K562 (cell line): ENCODE measurements at regions not wholly inside any gene's neighbourhood (a gene's known extent, or its start where the extent isn't known, plus 50 kb on each side); places are given as distances from the start of the nearest gene placed in this dataset.

Experiments used
- ATAC-seq: fragments of 200-7000 bp; cut with Tn5 transposase; 3 replicates; pipeline ENCODE4 v1.9.1; 2020; ENCODE audit warnings: moderate library complexity
- BruUV-seq: library from RNA; stranded (reverse); fragments of 400-500 nt; replicated peaks from 2 replicates; lab custom pipeline; 2021; lab: Mats Ljungman, UMichigan
- CTCF ChIA-PET: fragments of 300-600 bp; formaldehyde crosslinking; extraction: SDS; loops from one replicate; lab custom pipeline; 2021; ENCODE audit warnings: low intra/inter-chr PET ratio; lab: Yijun Ruan, JAX
- POLR2A ChIA-PET: fragments of 300-600, 350-650 bp; sonication (Branson Sonifier 250); formaldehyde crosslinking; extraction: SDS; loops from one replicate; lab custom pipeline; 2021; ENCODE audit warnings: antibody characterized with exemption, inconsistent platforms; lab: Yijun Ruan, JAX
- DNase-seq, 4 experiments: peaks; one replicate each; pipeline versions ENCODE4 v3.0.0 to v3.0.0-alpha.2; 2011 to 2018; ENCODE audit warnings: low spot score in 3 of 4, mixed read lengths in 3 of 4; ENCODE audit errors: extremely low read depth in 1 of 4
- FAIRE-seq: peaks from 2 replicates; lab custom pipeline; 2011; peaks lifted over from hg19 to GRCh38; lab: Jason Lieb, UNC
- H2AFZ ChIP-seq: 2 replicates; pipeline ENCODE4 v1.6.0; 2011; ENCODE audit warnings: low read depth, low read length, control low read depth, inconsistent platforms
- H3K27ac ChIP-seq: fragments of 200-600 bp; 3 replicates; pipeline ENCODE4 v1.8.0; 2011; ENCODE audit warnings: low read depth, mild to moderate bottlenecking, control low read depth, inconsistent platforms, low read length, moderate library complexity, mixed read lengths; ENCODE audit errors: extremely low read depth
- H3K27me3 ChIP-seq, 2 experiments: fragments of 300-600 bp in 1 of 2; 2 replicates in 1 of 2; 3 replicates in 1 of 2; pipeline versions ENCODE4 v1.6.0 to v1.8.0; 2011; ENCODE audit warnings: inconsistent platforms in 2 of 2, low read length in 2 of 2, mild to moderate bottlenecking in 1 of 2, mixed read lengths in 1 of 2, moderate library complexity in 1 of 2; ENCODE audit not compliant: control insufficient read depth in 2 of 2, insufficient read depth in 2 of 2
- H3K36me3 ChIP-seq: fragments of 300-600 bp; 3 replicates; pipeline ENCODE4 v1.8.0; 2011; ENCODE audit warnings: mild to moderate bottlenecking, low read length, inconsistent platforms; ENCODE audit not compliant: control insufficient read depth, insufficient read depth
- H3K4me1 ChIP-seq, 2 experiments: fragments of 200-600 bp in 1 of 2; replicated peaks in 1 of 2; 2 replicates in 1 of 2; 3 replicates in 1 of 2; pipeline versions ENCODE4 v1.5.1 to v1.8.0; 2011; ENCODE audit warnings: inconsistent platforms in 2 of 2, low read length in 2 of 2, mild to moderate bottlenecking in 1 of 2, mixed read lengths in 1 of 2, moderate library complexity in 1 of 2; ENCODE audit not compliant: control insufficient read depth in 2 of 2, insufficient read depth in 2 of 2
- H3K4me2 ChIP-seq: 2 replicates; pipeline ENCODE4 v1.6.1; 2011; ENCODE audit warnings: low read length, control low read depth, inconsistent platforms, mixed read lengths; ENCODE audit not compliant: insufficient read depth
- H3K4me3 ChIP-seq: fragments of 200-600 bp; sonication (generic), shearing (Covaris generic); 2 replicates; pipeline ENCODE4 v1.5.1; 2016; ENCODE audit warnings: control low read depth, inconsistent platforms
- H3K79me2 ChIP-seq: fragments of 200-600 bp; 3 replicates; pipeline ENCODE4 v1.8.0; 2011; ENCODE audit warnings: low read length, inconsistent platforms; ENCODE audit not compliant: control insufficient read depth, insufficient read depth
- H3K9ac ChIP-seq, 2 experiments: 2 replicates each; pipeline versions ENCODE4 v1.6.0 to v1.6.1; 2011; ENCODE audit warnings: low read depth in 2 of 2, low read length in 2 of 2, control low read depth in 1 of 2, inconsistent platforms in 1 of 2, mild to moderate bottlenecking in 1 of 2, mixed read lengths in 1 of 2; ENCODE audit not compliant: insufficient read depth in 1 of 2
- H3K9me1 ChIP-seq: one replicate; pipeline ENCODE4 v1.6.0; 2011; ENCODE audit warnings: inconsistent platforms, mild to moderate bottlenecking, low read length, moderate library complexity; ENCODE audit not compliant: control insufficient read depth, insufficient read depth
- H3K9me3 ChIP-seq: replicated peaks from 2 replicates; pipeline ENCODE4 v1.5.1; 2011; ENCODE audit warnings: low read depth, low read length, inconsistent platforms; ENCODE audit not compliant: control insufficient read depth, insufficient read depth
- H4K20me1 ChIP-seq: replicated peaks from 2 replicates; pipeline ENCODE4 v1.6.1; 2011; ENCODE audit warnings: low read length, inconsistent platforms, mixed read lengths; ENCODE audit not compliant: control insufficient read depth, insufficient read depth
- ADNP ChIP-seq: fragments of 200-800 bp; sonication (Bioruptor generic); IDR thresholded peaks from 2 replicates; pipeline ENCODE4 v1.6.1; 2016; ENCODE audit warnings: missing genetic modification characterization, missing compliant biosample characterization
- RB1 ChIP-seq: fragments of 450-650 bp; IDR thresholded peaks from 2 replicates; pipeline ENCODE4 v1.6.1; 2017; ENCODE audit warnings: low read depth, mild to moderate bottlenecking
- RERE ChIP-seq: sonication (generic); formaldehyde crosslinking; IDR thresholded peaks from 2 replicates; pipeline ENCODE4 v1.8.0; 2023; ENCODE audit warnings: missing genetic modification reagents, mild to moderate bottlenecking, borderline replicate concordance
- SETDB1 ChIP-seq: IDR thresholded peaks from one replicate; pipeline ENCODE4 v1.6.1; 2012; ENCODE audit warnings: low read length, control low read depth, inconsistent platforms
- TRIM28 ChIP-seq: fragments of 450-650 bp; IDR thresholded peaks from 2 replicates; pipeline ENCODE4 v1.6.1; 2017
- U2AF1 ChIP-seq: fragments of 200-400 bp; formaldehyde crosslinking; optimal IDR thresholded peaks from 2 replicates; pipeline ENCODE3; 2017; ENCODE audit warnings: mild to moderate bottlenecking, low read depth, low read length, moderate library complexity
- ZBTB26 ChIP-seq: fragments of 450-650 bp; formaldehyde crosslinking; IDR thresholded peaks from 2 replicates; pipeline ENCODE4 v1.4.0; 2022; ENCODE audit warnings: missing genetic modification characterization
- ZFP30 ChIP-seq: fragments of 250-450 bp; sonication (Bioruptor Pico); IDR thresholded peaks from 2 replicates; pipeline ENCODE4 v1.8.0; 2022; ENCODE audit warnings: moderate library complexity, mild to moderate bottlenecking, inconsistent platforms, borderline replicate concordance
- ZFPM2 ChIP-seq: fragments of 250-450 bp; sonication (Bioruptor Pico); IDR thresholded peaks from 2 replicates; pipeline ENCODE4 v1.5.1; 2022; ENCODE audit warnings: mild to moderate bottlenecking
- ZNF134 ChIP-seq: fragments of 250-450 bp; sonication (Bioruptor Pico); conservative IDR thresholded peaks from 2 replicates; pipeline ENCODE4 v1.4.0; 2020
- ZNF212 ChIP-seq: fragments of 450-650 bp; formaldehyde crosslinking; IDR thresholded peaks from 2 replicates; pipeline ENCODE4 v1.4.0; 2020; ENCODE audit warnings: mild to moderate bottlenecking
- ZNF77 ChIP-seq: fragments of 250-450 bp; sonication (Bioruptor Pico); IDR thresholded peaks from 2 replicates; pipeline ENCODE4 v1.5.0; 2020
- WGBS: fragments of 100-300 bp; shearing (Covaris generic); methylation state at CpG from one replicate; pipeline ENCODE4 v1.1.6; 2016; ENCODE audit warnings: low coverage, mixed read lengths; ENCODE audit not compliant: insufficient coverage; ENCODE audit errors: missing lambda C conversion rate; 5-methylcytosine and 5-hydroxymethylcytosine counted together
- in situ Hi-C: fragments of 300-500 bp; cut with MboI; formaldehyde crosslinking; loops from 4 replicates; pipeline ENCODE4 v1.15.0; 2018; ENCODE audit warnings: inconsistent platforms, mixed read lengths
- intact Hi-C: fragments of 100-400 bp; cut with micrococcal nuclease; formaldehyde crosslinking; loops from 2 replicates; pipeline ENCODE4 v1.14.2; 2022

DNA sequence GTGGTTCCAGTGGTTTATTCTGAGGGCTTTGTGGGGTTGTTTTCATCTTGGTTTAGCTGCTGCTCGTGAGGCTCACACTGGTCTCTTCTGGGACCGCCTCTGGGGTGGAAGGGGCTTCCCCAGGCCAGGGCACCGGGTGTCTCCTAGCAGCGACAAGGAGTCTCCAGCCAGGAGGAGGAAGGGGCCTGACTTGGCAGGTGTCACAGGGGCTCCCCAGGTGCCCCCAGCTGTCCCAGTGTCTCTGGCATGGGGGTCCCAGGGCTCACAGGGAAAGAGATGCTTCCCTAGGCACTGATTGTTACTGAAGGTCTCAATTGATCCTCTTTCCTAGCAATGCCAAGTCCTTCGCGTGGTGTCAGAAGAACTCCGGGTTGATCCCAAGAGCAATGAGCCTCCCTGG lies 241.1 kb upstream of the IRX4 start:
- no peak for DNase-seq
- POLR2A ChIA-PET = no interaction called here
- no peaks in the 10 kb centered on the region for H3K9me1 ChIP-seq
- no peak for TF ChIP-seq U2AF1
- no peak for TF ChIP-seq TRIM28
- TF ChIP-seq SETDB1 = no peak
- TF ChIP-seq ZNF212 (CRISPR knock-in tag) = no peak
- TF ChIP-seq RB1 = no peak
- no peak for TF ChIP-seq ADNP (tag)
- no peak overlapping the region for H3K9ac ChIP-seq
- H3K4me3 ChIP-seq = no peak overlapping the region
- intact Hi-C loops = no loop called here
- no peak overlapping the region for H2AFZ ChIP-seq
- no peaks in the 10 kb centered on the region for H3K4me1 ChIP-seq
- H4K20me1 ChIP-seq = peaks cover 11% of the 10 kb centered on the region; the same call in 1 of the 2 replicates
- no TSS peak for BruUV-seq
- ATAC-seq = no peak
- in situ Hi-C loops = no loop called here
- no peaks in the 10 kb centered on the region for H3K36me3 ChIP-seq
- H3K9me3 ChIP-seq = no peaks in the 10 kb centered on the region
- 0% methylated on average over 7 of the region's 7 CpGs for WGBS
- H3K4me2 ChIP-seq = no peak overlapping the region
- H3K79me2 ChIP-seq = no peaks in the 10 kb centered on the region
- no peak overlapping the region for H3K27ac ChIP-seq
- no peak for FAIRE-seq
- H3K27me3 ChIP-seq = peaks cover 10 to 25% of the 10 kb centered on the region in 2 experiments; a peak in 3 of 5 replicates
- CTCF ChIA-PET = no interaction called here

- no peak for FAIRE-seq
- in situ Hi-C loops = no loop called here
- Histone ChIP-seq H4K20me1 (0 out of 2 replicates have a peak, but pooled peaks cover 6% of the 10 kb centered on the region), H3K79me2 (no peaks in the 10 kb centered on the region), H3K27me3 (peaks cover 0 to 7% of the 10 kb centered on the region in 2 experiments; a peak in 1 of 5 replicates), H2AFZ (no peak overlapping the region), H3K27ac (no peak overlapping the region), H3K9me3 (no peaks in the 10 kb centered on the region), H3K4me2 (no peak overlapping the region), H3K4me3 (no peak overlapping the region), H3K4me1 (no peaks in the 10 kb centered on the region), H3K9me1 (no peaks in the 10 kb centered on the region), H3K9ac (no peak overlapping the region), H3K36me3 (no peaks in the 10 kb centered on the region)
- CTCF ChIA-PET = no interaction called here
- POLR2A ChIA-PET = interaction anchor here (2.1 kb wide), 1 partner anchor 8 kb away, joined by 8 read pairs; no protein-coding TSS in a partner anchor
- intact Hi-C loops = no loop called here
- WGBS = 0% methylated on average over 4 of the region's 4 CpGs
- no TSS peak for BruUV-seq
- DNase-seq = no peak
- ATAC-seq = no peak
- no peak for TF ChIP-seq RERE (CRISPR knock-in tag)
- no peak for TF ChIP-seq ZFPM2
- no peak for TF ChIP-seq ZBTB26
- no peak for TF ChIP-seq ZFP30 (CRISPR knock-in tag)
- TF ChIP-seq ZNF77 (CRISPR knock-in tag) = no peak
- TF ChIP-seq ZNF134 = no peak
Observed at GRCh38 chr5:2120361-2120760, 237.6 kb upstream of the IRX4 start.
